Colonic mucosa (tissue), 4 donors: ENCODE measurements at regions not wholly inside any gene's neighbourhood (a gene's known extent, or its start where the extent isn't known, plus 50 kb on each side); places are given as distances from the start of the nearest gene placed in this dataset.

Source experiments
- DNase-seq: peaks from one replicate; pipeline ENCODE4 v3.0.0-alpha.2; 2020
- H3K27ac ChIP-seq: fragments of 200-600 bp; one replicate; pipeline ENCODE4 v1.8.0; 2021
- H3K27me3 ChIP-seq: fragments of 200-600 bp; one replicate; pipeline ENCODE4 v1.8.0; 2021
- H3K36me3 ChIP-seq: fragments of 200-600 bp; one replicate; pipeline ENCODE4 v1.8.0; 2021
- H3K4me1 ChIP-seq: fragments of 200-600 bp; one replicate; pipeline ENCODE4 v1.8.0; 2021; ENCODE audit warnings: mild to moderate bottlenecking
- H3K4me3 ChIP-seq: fragments of 200-600 bp; one replicate; pipeline ENCODE4 v1.8.0; 2021
- H3K9ac ChIP-seq, 2 donors: one replicate each; pipeline ENCODE4 v1.7.0; 2013; ENCODE audit warnings: control low read depth in 2 of 2, low read depth in 2 of 2, low read length in 2 of 2
- H3K9me3 ChIP-seq: fragments of 200-600 bp; one replicate; pipeline ENCODE4 v1.8.0; 2021
- CTCF ChIP-seq: fragments of 200-600 bp; IDR thresholded peaks from one replicate; pipeline ENCODE4 v1.8.0; 2022; ENCODE audit warnings: antibody characterized with exemption, mild to moderate bottlenecking
- intact Hi-C: fragments of 100-400 bp; cut with DNase I; formaldehyde crosslinking; loops from one replicate; pipeline ENCODE4 v1.14.1; 2022
- donor health status: healthy.
- donor health status: DM: no; HTN: no; CAD: no.
- donor health status: DM: no; HTN: no; CAD: no.

GRCh38 chr20:59376109-59376841 lies 75.9 kb downstream of the EDN3 start:
- intact Hi-C loops, result no loop called here
- H3K9ac ChIP-seq, result no peak overlapping the region
- DNase-seq, result no peak
- TF ChIP-seq CTCF, result no peak
- no peaks in the 10 kb centered on the region for H3K36me3 ChIP-seq
- no peaks in the 10 kb centered on the region for H3K27me3 ChIP-seq
- no peaks in the 10 kb centered on the region for H3K4me1 ChIP-seq
- no peaks in the 10 kb centered on the region for H3K9me3 ChIP-seq
- H3K27ac ChIP-seq, result no peak overlapping the region
- no peak overlapping the region for H3K4me3 ChIP-seq

DNA sequence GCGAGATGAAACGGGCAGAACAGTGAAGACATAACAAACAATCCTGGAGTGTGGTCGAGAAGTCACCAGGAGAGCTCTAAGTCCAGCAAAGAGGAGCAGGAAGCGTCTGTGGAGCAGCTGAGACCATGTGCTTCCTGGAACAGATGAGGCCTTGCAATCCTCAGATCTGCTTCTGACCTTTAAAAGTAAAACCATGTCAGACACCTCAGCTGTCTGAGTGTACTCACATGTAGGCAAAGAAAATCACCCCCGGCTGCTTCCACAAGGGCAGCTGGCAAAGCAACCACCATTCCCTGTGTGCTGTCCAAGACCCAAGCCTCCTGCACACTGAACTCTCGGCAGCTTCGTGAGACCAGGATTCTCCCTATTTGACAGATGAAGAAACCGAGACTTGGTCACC lies 76.6 kb downstream of the EDN3 start:
- Histone ChIP-seq H3K27ac (no peak overlapping the region), H3K9ac (no peak overlapping the region), H3K4me3 (no peak overlapping the region), H3K9me3 (no peaks in the 10 kb centered on the region), H3K27me3 (no peaks in the 10 kb centered on the region), H3K36me3 (no peaks in the 10 kb centered on the region), H3K4me1 (no peaks in the 10 kb centered on the region)
- intact Hi-C loops, result no loop called here
- TF ChIP-seq CTCF, result no peak
- DNase-seq, result no peak

GRCh38 chr20:59377842-59378241 lies 77.4 kb downstream of the EDN3 start:
- Histone ChIP-seq H3K4me1 (no peaks in the 10 kb centered on the region), H3K36me3 (no peaks in the 10 kb centered on the region), H3K9ac (no peak overlapping the region), H3K9me3 (no peaks in the 10 kb centered on the region), H3K27ac (no peak overlapping the region), H3K27me3 (no peaks in the 10 kb centered on the region), H3K4me3 (no peak overlapping the region)
- no peak for TF ChIP-seq CTCF
- no peak for DNase-seq
- intact Hi-C loops, result no loop called here

- no peak overlapping the region for H3K27ac ChIP-seq
- intact Hi-C loops, result no loop called here
These were observed 78.0 kb downstream of the EDN3 start for GRCh38 chr20:59378396-59378795.

GRCh38 chr20:59378966-59379365 lies 78.6 kb downstream of the EDN3 start:
- Histone ChIP-seq H3K9me3 (no peaks in the 10 kb centered on the region), H3K4me3 (no peak overlapping the region), H3K36me3 (no peaks in the 10 kb centered on the region), H3K27ac (no peak overlapping the region), H3K27me3 (no peaks in the 10 kb centered on the region), H3K4me1 (no peaks in the 10 kb centered on the region), H3K9ac (no peak overlapping the region)
- no peak for DNase-seq
- intact Hi-C loops, result no loop called here
- no peak for TF ChIP-seq CTCF

More at GRCh38 chr20:59378396-59378795, 78.0 kb downstream of the EDN3 start:
- H3K4me1 ChIP-seq, result no peaks in the 10 kb centered on the region
- H3K9me3 ChIP-seq, result no peaks in the 10 kb centered on the region
- H3K9ac ChIP-seq, result no peak overlapping the region
- H3K27me3 ChIP-seq, result no peaks in the 10 kb centered on the region
- no peaks in the 10 kb centered on the region for H3K36me3 ChIP-seq
- no peak for TF ChIP-seq CTCF
- DNase-seq, result no peak
- no peak overlapping the region for H3K4me3 ChIP-seq
